ENCODE measurements at regions not wholly inside any gene's neighbourhood (a gene's known extent, or its start where the extent isn't known, plus 50 kb on each side); places are given as distances from the start of the nearest gene placed in this dataset.

DNA sequence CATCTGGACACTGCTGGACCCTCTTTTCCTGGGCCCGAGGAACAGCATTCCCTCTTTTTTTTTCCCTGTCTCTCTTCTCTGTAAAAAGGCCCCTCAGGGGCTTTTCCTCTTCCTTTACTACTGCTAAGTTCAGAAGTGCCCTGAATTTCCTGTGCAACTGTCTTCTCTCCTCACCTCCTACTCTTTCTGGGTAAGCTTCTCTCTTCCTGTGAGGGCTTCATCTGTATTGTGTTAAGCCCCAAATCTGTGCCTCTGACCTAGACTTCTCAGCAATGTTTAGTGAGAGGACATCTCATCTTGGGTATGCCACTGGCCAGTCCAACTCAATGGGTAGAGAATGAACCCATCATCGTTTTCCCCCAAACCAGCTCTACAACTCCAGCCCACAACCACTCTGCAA lies 174.2 kb downstream of the PTEN start (continued):
- no peak for TF ChIP-seq FOXK2 (IDR thresholded peaks at IDR 0.05)
- no peak for TF ChIP-seq NFIC (IDR thresholded peaks at IDR 0.05; ENCODE audit: low read depth, low read length)
- TF ChIP-seq, protein P1, sequence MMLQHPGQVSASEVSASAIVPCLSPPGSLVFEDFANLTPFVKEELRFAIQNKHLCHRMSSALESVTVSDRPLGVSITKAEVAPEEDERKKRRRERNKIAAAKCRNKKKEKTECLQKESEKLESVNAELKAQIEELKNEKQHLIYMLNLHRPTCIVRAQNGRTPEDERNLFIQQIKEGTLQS (IDR thresholded peaks at IDR 0.05; ENCODE audit: borderline replicate concordance, extremely low read depth, low read depth, low read length), result no peak
- no peak for TF ChIP-seq CBX5 (IDR thresholded peaks at IDR 0.05; ENCODE audit: low read depth)
- TF ChIP-seq, protein P2, sequence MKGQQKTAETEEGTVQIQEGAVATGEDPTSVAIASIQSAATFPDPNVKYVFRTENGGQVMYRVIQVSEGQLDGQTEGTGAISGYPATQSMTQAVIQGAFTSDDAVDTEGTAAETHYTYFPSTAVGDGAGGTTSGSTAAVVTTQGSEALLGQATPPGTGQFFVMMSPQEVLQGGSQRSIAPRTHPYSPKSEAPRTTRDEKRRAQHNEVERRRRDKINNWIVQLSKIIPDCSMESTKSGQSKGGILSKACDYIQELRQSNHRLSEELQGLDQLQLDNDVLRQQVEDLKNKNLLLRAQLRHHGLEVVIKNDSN (IDR thresholded peaks at IDR 0.05; ENCODE audit: borderline replicate concordance, extremely low read length, insufficient read depth, low read depth, low read length), result no peak

DNA sequence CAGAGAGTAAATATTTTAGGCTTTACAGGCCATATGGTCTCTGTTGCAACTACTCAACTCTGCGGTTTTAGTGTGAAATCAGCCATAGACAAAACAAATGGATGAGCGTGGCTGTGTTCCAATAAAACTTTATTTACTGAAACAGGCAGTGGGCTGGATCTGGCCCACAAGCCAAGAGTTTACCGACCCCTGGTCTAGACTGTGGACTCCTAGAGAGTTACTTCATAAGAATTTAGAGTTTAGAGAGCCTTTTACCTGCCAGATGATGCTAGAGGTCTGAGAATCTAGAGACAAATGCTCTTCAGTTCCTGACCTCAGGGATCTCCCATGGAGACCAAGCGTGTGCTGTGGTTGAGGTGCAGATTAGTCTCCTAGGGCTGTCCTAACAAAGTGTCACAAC lies 174.8 kb downstream of the PTEN start:
- ChIA-PET RAD21 (ENCODE audit: unreplicated experiment) (no interaction called here), POLR2A (interaction anchor here (0.7 kb wide), 1 partner anchor 50 kb away, joined by 3 read pairs; no protein-coding TSS in a partner anchor), CTCF (no interaction called here), SMC1A (ENCODE audit: uncharacterized antibody, unreplicated experiment) (no interaction called here)
- Histone ChIP-seq H2AFZ (ENCODE audit: control insufficient read depth, low read depth, low read length) (no peak overlapping the region), H4K20me1 (ENCODE audit: control insufficient read depth, insufficient read depth) (no peaks in the 10 kb centered on the region), H3K9ac (ENCODE audit: control insufficient read depth, insufficient read depth, low read length) (no peak overlapping the region), H3K4me3 (no peak overlapping the region), H3K27ac (ENCODE audit: control insufficient read depth, insufficient read depth) (no peak overlapping the region), H3K36me3 (ENCODE audit: control insufficient read depth in 2 of 2, insufficient read depth in 2 of 2, low read length in 1 of 2) (no peaks in the 10 kb centered on the region), H3K27me3 (replicated peaks in 1 of 2; ENCODE audit: control insufficient read depth in 2 of 2, insufficient read depth in 2 of 2, low read length in 1 of 2) (no peaks in the 10 kb centered on the region), H3K4me1 (ENCODE audit: control insufficient read depth, insufficient read depth, low read length) (no peaks in the 10 kb centered on the region), H3K4me2 (ENCODE audit: control insufficient read depth, insufficient read depth) (no peak overlapping the region), H3K79me2 (ENCODE audit: control insufficient read depth, insufficient read depth, low read length) (no peaks in the 10 kb centered on the region), H3K9me3 (replicated peaks; ENCODE audit: control insufficient read depth, insufficient read depth, low read length) (no peaks in the 10 kb centered on the region)
- WGBS (ENCODE audit: insufficient coverage, insufficient replicate concordance, low lambda C conversion rate, missing lambda C conversion rate), result 78% methylated on average over 4 of the region's 4 CpGs
- in situ Hi-C loops (cut with MboI), result no loop called here
- BruUV-seq (replicated peaks), result no TSS peak
- no peak for FAIRE-seq
- no peak for ATAC-seq
- intact Hi-C loops (cut with micrococcal nuclease; ENCODE audit: unreplicated experiment), result no loop called here
- no peak for DNase-seq (ENCODE audit: low read depth, low spot score)
- TF ChIP-seq, protein P3, sequence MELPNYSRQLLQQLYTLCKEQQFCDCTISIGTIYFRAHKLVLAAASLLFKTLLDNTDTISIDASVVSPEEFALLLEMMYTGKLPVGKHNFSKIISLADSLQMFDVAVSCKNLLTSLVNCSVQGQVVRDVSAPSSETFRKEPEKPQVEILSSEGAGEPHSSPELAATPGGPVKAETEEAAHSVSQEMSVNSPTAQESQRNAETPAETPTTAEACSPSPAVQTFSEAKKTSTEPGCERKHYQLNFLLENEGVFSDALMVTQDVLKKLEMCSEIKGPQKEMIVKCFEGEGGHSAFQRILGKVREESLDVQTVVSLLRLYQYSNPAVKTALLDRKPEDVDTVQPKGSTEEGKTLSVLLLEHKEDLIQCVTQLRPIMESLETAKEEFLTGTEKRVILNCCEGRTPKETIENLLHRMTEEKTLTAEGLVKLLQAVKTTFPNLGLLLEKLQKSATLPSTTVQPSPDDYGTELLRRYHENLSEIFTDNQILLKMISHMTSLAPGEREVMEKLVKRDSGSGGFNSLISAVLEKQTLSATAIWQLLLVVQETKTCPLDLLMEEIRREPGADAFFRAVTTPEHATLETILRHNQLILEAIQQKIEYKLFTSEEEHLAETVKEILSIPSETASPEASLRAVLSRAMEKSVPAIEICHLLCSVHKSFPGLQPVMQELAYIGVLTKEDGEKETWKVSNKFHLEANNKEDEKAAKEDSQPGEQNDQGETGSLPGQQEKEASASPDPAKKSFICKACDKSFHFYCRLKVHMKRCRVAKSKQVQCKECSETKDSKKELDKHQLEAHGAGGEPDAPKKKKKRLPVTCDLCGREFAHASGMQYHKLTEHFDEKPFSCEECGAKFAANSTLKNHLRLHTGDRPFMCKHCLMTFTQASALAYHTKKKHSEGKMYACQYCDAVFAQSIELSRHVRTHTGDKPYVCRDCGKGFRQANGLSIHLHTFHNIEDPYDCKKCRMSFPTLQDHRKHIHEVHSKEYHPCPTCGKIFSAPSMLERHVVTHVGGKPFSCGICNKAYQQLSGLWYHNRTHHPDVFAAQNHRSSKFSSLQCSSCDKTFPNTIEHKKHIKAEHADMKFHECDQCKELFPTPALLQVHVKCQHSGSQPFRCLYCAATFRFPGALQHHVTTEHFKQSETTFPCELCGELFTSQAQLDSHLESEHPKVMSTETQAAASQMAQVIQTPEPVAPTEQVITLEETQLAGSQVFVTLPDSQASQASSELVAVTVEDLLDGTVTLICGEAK (IDR thresholded peaks at IDR 0.05; ENCODE audit: borderline replicate concordance), result peak; percentile 64; the same call in 1 of the 2 replicates
- no peak for TF ChIP-seq CREB1 (IDR thresholded peaks at IDR 0.05; ENCODE audit: low read depth)
- no peak for TF ChIP-seq KLF5 (IDR thresholded peaks at IDR 0.05; ENCODE audit: partially characterized antibody)

Measured in GM12878 (cell line).